Mucosa of descending colon (tissue), 3 donors: ENCODE measurements at regions not wholly inside any gene's neighbourhood (a gene's known extent, or its start where the extent isn't known, plus 50 kb on each side); places are given as distances from the start of the nearest gene placed in this dataset.

ENCODE experiments used
- ATAC-seq: fragments of 200-7000 bp; cut with Tn5 transposase; one replicate; pipeline ENCODE4 v1.9.1; 2020; ENCODE audit warnings: mild to moderate bottlenecking, moderate library complexity
- DNase-seq, 3 donors: peaks; one replicate each; pipeline ENCODE4 v3.0.0-alpha.2; 2020
- H3K36me3 ChIP-seq: fragments of 200-600 bp; one replicate; pipeline ENCODE4 v1.8.0; 2021; ENCODE audit warnings: low read depth, mild to moderate bottlenecking
- H3K4me1 ChIP-seq: fragments of 200-600 bp; one replicate; pipeline ENCODE4 v1.8.0; 2021; ENCODE audit warnings: low read depth, mild to moderate bottlenecking
- H3K4me3 ChIP-seq: fragments of 200-600 bp; one replicate; pipeline ENCODE4 v1.8.0; 2021; ENCODE audit warnings: mild to moderate bottlenecking
- H3K9me3 ChIP-seq: fragments of 200-600 bp; one replicate; pipeline ENCODE4 v1.8.0; 2021; ENCODE audit warnings: mild to moderate bottlenecking
- intact Hi-C, 2 donors: fragments of 100-400 bp; cut with DNase I in 1 of 2; cut with micrococcal nuclease in 1 of 2; formaldehyde crosslinking; loops; one replicate each; pipeline versions ENCODE4 v1.11.0 to v1.11.1; 2022; cut with DNase I, micrococcal nuclease
- TF ChIP-seq, protein P1 (sequence below): fragments of 200-600 bp; IDR thresholded peaks from one replicate; pipeline ENCODE4 v1.8.0; 2022; ENCODE audit warnings: antibody characterized with exemption, mild to moderate bottlenecking
- donor health status: DM: no; HTN: no; CAD: no; lungs with moderate emphysema.
- donor health status: DM: no; HTN: no; CAD: no.
- donor health status: DM: no; HTN: yes; CAD: no.

DNA sequence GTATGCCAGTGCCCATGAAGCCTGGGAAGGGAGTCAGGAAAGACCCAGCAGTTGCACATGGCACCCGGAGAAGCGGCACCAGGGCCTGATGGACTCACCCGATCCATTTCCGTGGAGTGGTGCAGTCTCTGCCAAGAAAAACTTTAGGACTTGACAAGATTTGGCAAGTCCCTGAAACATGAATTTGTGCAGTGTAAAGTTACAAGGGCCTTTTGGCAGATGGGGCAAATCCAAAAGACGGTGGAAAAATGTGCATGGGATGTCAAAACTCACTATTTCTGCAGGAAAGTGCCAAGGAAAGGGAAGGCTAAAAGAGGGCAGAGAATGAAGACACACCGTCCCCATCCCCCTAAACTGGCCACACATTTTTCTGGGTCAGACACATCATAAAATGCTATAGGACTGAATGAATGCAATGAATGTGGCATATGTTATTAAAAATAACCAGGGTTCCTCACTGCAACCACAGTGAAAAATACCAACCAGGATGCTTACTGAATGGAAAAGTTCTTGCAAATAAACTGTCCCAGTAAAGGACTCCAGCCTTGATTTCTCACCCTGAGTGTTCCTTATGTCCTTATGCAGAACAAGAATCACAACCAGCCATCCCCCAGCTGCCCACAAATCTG lies 173.5 kb upstream of the SIX2 start:
- TF ChIP-seq, protein P1, sequence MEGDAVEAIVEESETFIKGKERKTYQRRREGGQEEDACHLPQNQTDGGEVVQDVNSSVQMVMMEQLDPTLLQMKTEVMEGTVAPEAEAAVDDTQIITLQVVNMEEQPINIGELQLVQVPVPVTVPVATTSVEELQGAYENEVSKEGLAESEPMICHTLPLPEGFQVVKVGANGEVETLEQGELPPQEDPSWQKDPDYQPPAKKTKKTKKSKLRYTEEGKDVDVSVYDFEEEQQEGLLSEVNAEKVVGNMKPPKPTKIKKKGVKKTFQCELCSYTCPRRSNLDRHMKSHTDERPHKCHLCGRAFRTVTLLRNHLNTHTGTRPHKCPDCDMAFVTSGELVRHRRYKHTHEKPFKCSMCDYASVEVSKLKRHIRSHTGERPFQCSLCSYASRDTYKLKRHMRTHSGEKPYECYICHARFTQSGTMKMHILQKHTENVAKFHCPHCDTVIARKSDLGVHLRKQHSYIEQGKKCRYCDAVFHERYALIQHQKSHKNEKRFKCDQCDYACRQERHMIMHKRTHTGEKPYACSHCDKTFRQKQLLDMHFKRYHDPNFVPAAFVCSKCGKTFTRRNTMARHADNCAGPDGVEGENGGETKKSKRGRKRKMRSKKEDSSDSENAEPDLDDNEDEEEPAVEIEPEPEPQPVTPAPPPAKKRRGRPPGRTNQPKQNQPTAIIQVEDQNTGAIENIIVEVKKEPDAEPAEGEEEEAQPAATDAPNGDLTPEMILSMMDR, result no peak
- DNase-seq, result no peak
- no peaks in the 10 kb centered on the region for H3K36me3 ChIP-seq
- H3K4me1 ChIP-seq, result no peaks in the 10 kb centered on the region
- no peak for ATAC-seq
- H3K4me3 ChIP-seq, result no peak overlapping the region
- no peaks in the 10 kb centered on the region for H3K9me3 ChIP-seq
- intact Hi-C loops, result no loop called here

DNA sequence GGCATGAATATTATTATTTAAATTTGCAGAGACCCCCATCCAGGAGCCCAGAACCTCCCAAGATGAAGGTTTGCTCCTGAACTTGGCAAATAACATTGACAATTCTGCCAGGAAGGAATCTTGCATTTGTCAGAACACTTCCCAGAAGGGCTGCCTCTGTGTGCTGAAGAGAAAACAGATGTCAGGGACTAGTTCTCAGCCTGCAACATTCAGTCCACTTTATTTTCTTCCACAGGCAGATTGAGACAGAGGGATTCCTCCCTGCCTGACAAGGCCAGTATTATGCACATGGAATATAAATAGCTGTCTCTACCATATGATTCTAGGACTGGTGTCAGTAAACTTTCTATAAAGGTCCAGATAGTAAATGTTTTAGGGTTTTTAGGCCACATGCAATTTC lies 171.5 kb upstream of the SIX2 start:
- intact Hi-C loops, result no loop called here
- Histone ChIP-seq H3K36me3 (no peaks in the 10 kb centered on the region), H3K4me1 (no peaks in the 10 kb centered on the region), H3K4me3 (no peak overlapping the region), H3K9me3 (no peaks in the 10 kb centered on the region)
- DNase-seq, result no peak
- ATAC-seq, result no peak
- TF ChIP-seq, protein P1, result no peak

DNA sequence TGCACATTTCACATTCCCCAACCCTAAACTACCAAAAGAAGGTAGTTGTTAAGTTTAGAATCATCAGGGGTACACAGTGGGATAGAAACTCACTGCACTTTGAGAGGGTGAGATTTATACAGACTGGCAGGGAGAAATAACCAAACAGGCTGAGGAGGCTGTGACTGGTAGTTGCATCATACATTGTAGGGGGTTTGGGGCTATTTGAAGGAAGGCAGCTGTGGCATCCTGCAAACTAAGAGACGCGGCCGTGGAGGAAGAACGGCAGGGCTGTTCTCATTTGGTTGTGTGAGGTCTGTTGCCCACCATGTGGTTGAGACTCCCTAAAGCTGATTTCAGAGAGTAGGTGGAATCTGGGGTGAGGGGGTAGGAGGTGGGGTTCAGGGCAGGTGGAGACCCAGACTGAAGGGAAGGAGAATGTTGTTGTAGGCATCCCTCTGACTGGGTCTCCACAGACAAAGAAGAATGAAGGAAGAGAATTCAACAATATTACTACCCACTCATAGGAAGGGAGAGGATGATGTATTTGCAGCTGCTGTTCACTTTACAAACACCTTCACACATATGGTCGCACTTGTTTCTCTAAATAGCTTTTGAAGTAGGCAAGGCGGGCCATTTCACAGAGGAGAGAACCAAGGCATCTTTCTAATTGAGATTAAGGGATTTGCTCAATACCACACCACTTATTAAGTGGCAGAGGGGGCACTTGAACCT lies 170.9 kb upstream of the SIX2 start:
- intact Hi-C loops, result no loop called here
- Histone ChIP-seq H3K36me3 (no peaks in the 10 kb centered on the region), H3K4me1 (no peaks in the 10 kb centered on the region), H3K4me3 (no peak overlapping the region), H3K9me3 (no peaks in the 10 kb centered on the region)
- TF ChIP-seq, protein P1, result no peak
- ATAC-seq (no peak), DNase-seq (no peak)

DNA sequence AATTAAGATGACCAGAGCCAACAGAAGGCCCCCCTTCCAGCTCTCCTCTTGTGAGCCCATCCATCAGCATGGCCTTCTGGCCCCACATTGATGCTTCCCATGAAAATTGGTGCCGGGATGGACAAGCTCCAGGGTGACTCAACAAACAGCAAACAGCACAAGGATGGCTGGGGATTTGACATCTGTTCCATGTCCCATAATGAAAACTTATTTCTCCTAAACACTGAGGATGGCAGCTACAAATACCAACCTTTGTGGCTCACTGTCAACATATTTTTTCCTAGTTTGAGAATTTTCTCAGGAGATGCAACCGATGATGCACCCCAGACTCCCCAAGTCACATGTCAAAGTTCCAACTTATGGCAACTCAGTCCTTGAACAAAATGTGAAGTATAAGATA lies 169.6 kb upstream of the SIX2 start:
- ATAC-seq (no peak), DNase-seq (no peak)
- Histone ChIP-seq H3K9me3 (no peaks in the 10 kb centered on the region), H3K36me3 (no peaks in the 10 kb centered on the region), H3K4me1 (no peaks in the 10 kb centered on the region), H3K4me3 (no peak overlapping the region)
- TF ChIP-seq, protein P1, result no peak
- intact Hi-C loops, result no loop called here

DNA sequence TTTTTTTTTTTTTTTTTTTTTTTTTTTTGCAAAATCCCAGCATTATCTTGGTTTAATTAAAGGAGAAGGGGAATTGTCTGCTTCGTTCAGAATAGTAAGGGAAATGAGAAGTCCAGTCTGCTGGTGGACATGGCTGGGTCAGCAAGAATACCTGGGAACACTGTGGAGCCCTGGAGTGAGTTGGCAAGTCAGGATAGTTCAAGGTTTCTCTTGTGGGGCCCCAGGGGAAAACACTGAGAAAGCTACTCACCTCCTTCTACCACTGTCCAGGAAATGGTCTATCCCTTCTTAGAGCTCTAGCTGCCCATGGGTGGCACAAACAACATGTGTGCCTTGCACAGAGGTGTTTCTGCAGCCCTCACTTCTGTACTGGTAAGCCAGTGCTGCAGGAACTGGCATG lies 169.1 kb upstream of the SIX2 start:
- no peak for ATAC-seq

More for the DNA sequence above, 169.1 kb upstream of the SIX2 start:
- TF ChIP-seq, protein P1, result no peak
- no peaks in the 10 kb centered on the region for H3K4me1 ChIP-seq
- DNase-seq, result no peak
- no peaks in the 10 kb centered on the region for H3K36me3 ChIP-seq
- H3K4me3 ChIP-seq, result no peak overlapping the region
- intact Hi-C loops, result no loop called here
- H3K9me3 ChIP-seq, result no peaks in the 10 kb centered on the region
